ENCODE measurements at regions not wholly inside any gene's neighbourhood (a gene's known extent, or its start where the extent isn't known, plus 50 kb on each side); places are given as distances from the start of the nearest gene placed in this dataset.
"Not testable (repeated sequence)": the region's sequence is repeated elsewhere in the genome, so short reads cannot be mapped to it uniquely, and the experiment has no call there.

DNA sequence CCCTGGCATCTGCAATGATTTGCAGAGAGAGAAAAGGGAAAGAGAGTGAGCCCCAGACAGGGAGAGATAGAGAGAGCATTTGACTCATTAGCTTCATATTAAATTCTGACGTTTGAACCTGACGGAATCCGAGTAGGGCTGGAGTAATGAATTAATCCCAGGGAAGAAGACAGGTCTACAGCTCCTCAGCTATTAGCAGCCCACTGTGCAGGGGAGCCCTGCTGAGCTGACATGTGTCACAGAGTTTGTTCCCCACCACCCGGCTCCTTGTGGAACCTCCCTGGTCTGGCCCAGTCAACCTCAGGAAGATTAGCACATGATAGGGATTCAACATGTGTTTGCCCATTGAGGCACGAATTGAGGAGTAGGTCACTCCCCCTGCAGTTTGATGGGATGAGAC, 404.0 kb downstream of the BUD13 start:
- TF ChIP-seq, protein P1, sequence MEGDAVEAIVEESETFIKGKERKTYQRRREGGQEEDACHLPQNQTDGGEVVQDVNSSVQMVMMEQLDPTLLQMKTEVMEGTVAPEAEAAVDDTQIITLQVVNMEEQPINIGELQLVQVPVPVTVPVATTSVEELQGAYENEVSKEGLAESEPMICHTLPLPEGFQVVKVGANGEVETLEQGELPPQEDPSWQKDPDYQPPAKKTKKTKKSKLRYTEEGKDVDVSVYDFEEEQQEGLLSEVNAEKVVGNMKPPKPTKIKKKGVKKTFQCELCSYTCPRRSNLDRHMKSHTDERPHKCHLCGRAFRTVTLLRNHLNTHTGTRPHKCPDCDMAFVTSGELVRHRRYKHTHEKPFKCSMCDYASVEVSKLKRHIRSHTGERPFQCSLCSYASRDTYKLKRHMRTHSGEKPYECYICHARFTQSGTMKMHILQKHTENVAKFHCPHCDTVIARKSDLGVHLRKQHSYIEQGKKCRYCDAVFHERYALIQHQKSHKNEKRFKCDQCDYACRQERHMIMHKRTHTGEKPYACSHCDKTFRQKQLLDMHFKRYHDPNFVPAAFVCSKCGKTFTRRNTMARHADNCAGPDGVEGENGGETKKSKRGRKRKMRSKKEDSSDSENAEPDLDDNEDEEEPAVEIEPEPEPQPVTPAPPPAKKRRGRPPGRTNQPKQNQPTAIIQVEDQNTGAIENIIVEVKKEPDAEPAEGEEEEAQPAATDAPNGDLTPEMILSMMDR (IDR thresholded peaks at IDR 0.05; ENCODE audit: borderline replicate concordance, insufficient read depth, low read depth, low read length) = no peak

DNA sequence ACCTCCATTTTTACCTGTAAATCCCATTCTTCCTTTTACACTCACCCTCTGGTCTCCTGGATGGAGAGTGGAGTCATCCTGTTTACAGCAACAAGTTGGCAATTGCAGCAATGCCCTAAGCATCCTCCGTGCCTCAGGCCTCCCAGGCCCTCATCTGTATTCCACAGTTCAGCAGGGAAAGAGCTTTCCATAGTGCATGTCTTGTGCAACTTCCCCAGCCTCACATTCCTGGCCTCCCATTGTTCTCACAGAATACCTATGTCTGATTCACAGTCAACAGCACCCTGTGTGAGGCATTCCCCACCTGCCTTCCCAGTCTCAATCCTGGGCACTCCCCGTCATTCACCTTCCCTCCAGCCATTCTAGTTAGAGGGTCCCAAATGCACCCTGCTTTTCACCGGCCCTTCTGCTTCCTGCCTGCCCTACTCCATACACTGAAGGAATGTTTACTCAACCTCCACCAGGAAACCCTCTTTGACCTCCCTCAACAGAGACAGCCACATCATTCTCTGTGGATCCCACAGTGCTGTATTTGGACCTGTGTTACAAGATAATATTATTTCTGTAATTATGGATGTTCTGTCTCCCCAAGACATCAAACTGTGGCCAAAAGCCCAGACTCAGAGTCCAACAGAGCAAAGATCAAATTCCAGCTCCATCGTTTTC, 405.7 kb downstream of the BUD13 start:
- TF ChIP-seq, protein P1 (IDR thresholded peaks at IDR 0.05; ENCODE audit: borderline replicate concordance, insufficient read depth, low read depth, low read length) = no peak

More for the DNA sequence above, 404.0 kb downstream of the BUD13 start:
- no peak overlapping the region for H3K4me3 ChIP-seq (ENCODE audit: low read depth, low read length)

DNA sequence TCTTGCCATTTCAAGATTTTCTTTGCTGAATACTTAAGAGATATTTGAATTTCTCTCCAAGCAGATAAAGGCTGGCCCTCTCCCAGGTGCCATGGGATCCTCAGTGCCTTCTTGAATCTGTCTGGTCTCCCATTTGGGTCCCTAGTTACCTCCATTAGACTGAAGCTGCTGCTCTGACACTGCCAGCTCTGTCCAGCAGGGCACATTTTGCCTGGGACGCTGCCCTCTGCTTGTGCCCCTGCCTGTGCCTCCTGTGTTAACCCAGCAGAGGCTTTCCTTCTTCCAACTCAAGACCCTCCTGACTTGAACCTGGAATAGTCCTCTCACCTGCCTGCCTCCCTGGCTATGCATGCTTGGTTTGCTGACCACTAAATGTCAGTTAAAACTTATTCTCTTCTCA, 406.3 kb downstream of the BUD13 start:
- TF ChIP-seq, protein P1 (IDR thresholded peaks at IDR 0.05; ENCODE audit: borderline replicate concordance, insufficient read depth, low read depth, low read length) = no peak
- H3K4me3 ChIP-seq (ENCODE audit: low read depth, low read length) = no peak overlapping the region

More for the DNA sequence above, 405.7 kb downstream of the BUD13 start:
- H3K4me3 ChIP-seq (ENCODE audit: low read depth, low read length) = no peak overlapping the region

DNA sequence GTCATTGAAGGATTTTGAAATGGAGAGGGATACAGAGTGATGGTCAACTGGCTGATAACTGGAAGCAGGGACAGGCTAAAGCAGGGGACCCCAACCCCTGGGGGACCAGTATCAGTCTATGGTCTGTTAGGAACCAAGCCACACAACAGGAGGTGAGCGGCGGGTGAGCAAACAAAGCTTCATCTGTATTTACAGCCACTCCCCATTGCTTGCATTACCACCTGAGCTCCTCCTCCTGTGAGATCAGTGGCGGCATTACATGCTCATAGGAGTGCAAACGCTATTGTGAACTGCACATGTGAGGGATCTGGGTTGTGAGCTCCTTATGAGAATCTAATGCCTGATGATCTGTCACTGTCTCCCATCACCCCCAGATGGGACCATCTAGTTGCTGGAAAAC, 407.9 kb downstream of the BUD13 start:
- not testable (repeated sequence) for H3K4me3 ChIP-seq (ENCODE audit: low read depth, low read length)

DNA sequence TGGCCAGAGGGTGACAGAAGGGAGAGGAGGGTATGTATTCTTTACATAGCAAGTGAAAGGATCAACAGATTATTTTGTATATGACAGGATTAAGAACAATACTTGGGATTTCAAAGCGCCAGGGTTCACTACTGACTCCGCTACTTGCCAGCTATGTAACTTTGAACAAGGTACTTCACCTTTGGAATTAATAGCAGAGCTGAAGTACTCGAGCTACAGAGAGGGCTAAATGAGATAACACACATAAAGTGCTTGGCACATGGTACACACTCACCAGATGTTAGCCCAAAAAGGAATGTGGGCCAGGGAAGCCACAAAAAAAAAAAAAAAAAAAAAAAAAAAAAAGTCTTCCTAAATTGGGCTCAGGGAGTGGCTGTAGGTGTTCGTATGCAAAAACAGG, 408.4 kb downstream of the BUD13 start:
- H3K4me3 ChIP-seq (ENCODE audit: low read depth, low read length) = no peak overlapping the region
- TF ChIP-seq, protein P1 (IDR thresholded peaks at IDR 0.05; ENCODE audit: borderline replicate concordance, insufficient read depth, low read depth, low read length) = no peak

DNA sequence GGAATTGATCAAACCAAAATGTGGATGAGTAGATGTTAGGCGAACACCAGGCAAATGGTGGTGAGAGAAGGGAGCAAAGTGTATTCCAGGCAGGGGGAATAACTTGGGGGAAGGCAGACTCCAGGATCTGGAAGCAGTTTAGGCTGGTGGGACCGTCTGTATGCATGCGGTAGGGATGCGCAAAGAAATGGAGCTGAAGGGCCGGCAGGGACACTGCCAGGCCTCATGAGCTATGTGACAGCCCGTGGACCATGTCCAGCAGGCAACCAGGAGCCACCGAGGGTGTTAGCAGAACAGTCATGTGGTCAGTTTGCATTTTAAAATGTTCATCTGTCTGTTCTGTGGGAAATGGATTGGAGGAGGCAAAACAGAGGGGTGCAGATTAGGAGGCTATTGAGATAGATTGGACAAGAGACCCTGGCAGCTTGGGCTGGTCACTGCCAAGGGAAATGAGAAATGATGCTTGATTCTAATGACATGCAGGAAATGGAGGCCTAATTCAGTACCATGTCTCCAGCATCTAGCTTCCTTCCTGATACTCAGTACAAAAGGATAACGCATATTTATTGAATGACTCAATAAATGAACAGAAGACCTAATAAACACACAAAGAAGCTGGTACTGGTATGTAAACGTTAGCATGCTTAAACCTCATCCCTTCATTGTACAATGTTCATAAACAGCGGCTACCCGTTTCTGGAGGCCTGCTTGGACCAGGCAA, 412.4 kb downstream of the BUD13 start:
- TF ChIP-seq, protein P1 (IDR thresholded peaks at IDR 0.05; ENCODE audit: borderline replicate concordance, insufficient read depth, low read depth, low read length) = no peak
- no peak overlapping the region for H3K4me3 ChIP-seq (ENCODE audit: low read depth, low read length)

DNA sequence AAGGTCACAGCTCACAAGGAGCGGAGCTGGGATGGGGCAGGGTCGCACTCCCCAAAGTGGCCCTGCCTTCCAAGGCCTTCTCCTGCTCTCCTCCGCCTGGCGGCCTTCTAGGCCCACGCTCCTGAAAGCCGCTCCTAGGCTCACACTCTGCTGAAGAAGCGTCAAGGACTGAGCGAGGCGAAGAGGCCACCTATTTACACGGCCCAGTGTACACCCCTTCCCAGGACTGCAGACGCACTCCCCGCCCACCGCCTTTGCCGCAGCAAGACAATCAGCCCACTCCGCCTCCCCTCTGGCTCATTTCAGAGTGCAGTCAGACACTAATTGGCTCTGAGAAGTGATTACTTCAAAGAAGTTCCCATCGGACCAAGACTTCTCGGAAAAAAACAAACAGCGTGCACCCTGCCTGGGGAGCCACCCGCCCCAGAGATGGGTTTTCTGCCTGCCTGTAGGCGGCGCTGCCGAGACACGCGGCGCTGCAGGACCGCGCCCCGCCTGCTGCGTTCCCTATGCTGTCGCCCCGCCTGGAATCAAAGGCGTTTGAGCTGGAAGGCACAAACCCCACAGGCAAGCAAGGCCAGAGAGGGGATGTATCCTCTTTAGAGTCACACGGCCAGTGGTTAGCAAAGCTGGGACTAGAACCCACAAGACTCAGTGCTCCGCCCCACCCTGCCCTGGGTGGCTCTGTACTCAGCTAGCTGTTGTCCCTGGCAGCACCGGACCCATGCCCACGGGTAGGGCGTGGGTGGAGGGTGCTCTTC, 414.8 kb downstream of the BUD13 start:
- TF ChIP-seq, protein P1 (IDR thresholded peaks at IDR 0.05; ENCODE audit: borderline replicate concordance, insufficient read depth, low read depth, low read length) = peak; percentile 68
- no peak overlapping the region for H3K4me3 ChIP-seq (ENCODE audit: low read depth, low read length)

All from GM12875 (cell line).